ENCODE measurements at regions not wholly inside any gene's neighbourhood (a gene's known extent, or its start where the extent isn't known, plus 50 kb on each side); places are given as distances from the start of the nearest gene placed in this dataset.

DNA sequence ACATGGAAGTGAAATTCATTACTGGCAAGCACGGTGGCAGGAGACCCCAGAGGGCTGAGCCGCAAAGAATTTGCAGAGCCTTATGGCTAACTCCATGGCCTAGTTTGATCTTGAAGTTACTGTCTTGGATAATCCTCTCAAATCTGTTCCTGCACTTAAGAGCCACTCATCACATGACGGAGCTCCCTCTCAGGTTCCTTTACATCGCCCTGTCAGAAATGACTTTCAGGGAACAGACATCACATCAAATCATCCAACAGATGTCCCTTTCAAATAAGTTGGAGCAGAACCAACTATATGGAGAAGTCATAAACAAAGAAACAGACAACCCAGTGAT, 328.8 kb upstream of the THBS1 start:
- no peak for TF ChIP-seq EZH2phosphoT487 (IDR thresholded peaks at IDR 0.05; ENCODE audit: insufficient read depth, low read depth)
- TF ChIP-seq EZH2 (IDR thresholded peaks at IDR 0.05; ENCODE audit: insufficient read depth, poor library complexity, severe bottlenecking): no peak
